Smooth muscle cell (in vitro differentiated cells): ENCODE measurements at regions not wholly inside any gene's neighbourhood (a gene's known extent, or its start where the extent isn't known, plus 50 kb on each side); places are given as distances from the start of the nearest gene placed in this dataset.

ENCODE experiments used
- DNase-seq: peaks from one replicate; lab custom pipeline; 2025; ENCODE audit not compliant: unreplicated experiment; lab: John Stamatoyannopoulos, UW
- H2AFZ ChIP-seq: fragments of 200-600 bp; sonication (generic); 2 replicates; pipeline ENCODE4 v1.6.0; 2016; ENCODE audit warnings: antibody characterized with exemption, low read depth, mild to moderate bottlenecking
- H3F3A ChIP-seq: fragments of 200-600 bp; sonication (generic); 2 replicates; pipeline ENCODE4 v1.6.0; 2017; ENCODE audit warnings: antibody characterized with exemption, low read depth
- H3K27ac ChIP-seq: fragments of 200-600 bp; sonication (generic); 2 replicates; pipeline ENCODE4 v1.5.1; 2016; ENCODE audit warnings: low read depth, mild to moderate bottlenecking
- H3K27me3 ChIP-seq: fragments of 200-600 bp; sonication (generic); 2 replicates; pipeline ENCODE4 v1.6.1; 2016; ENCODE audit warnings: low read depth, mild to moderate bottlenecking
- H3K36me3 ChIP-seq: fragments of 200-600 bp; sonication (generic); 2 replicates; pipeline ENCODE4 v1.5.1; 2016; ENCODE audit warnings: low read depth
- H3K4me1 ChIP-seq: fragments of 200-600 bp; sonication (generic); 2 replicates; pipeline ENCODE4 v1.5.1; 2016; ENCODE audit warnings: low read depth
- H3K4me2 ChIP-seq: fragments of 200-600 bp; sonication (generic); 2 replicates; pipeline ENCODE4 v1.6.0; 2016; ENCODE audit warnings: mild to moderate bottlenecking
- H3K4me3 ChIP-seq: fragments of 200-600 bp; sonication (generic); 2 replicates; pipeline ENCODE4 v1.5.1; 2016; ENCODE audit warnings: mild to moderate bottlenecking
- H3K79me2 ChIP-seq: fragments of 200-600 bp; sonication (generic); 2 replicates; pipeline ENCODE4 v1.6.0; 2016; ENCODE audit warnings: low read depth, mild to moderate bottlenecking
- H3K9ac ChIP-seq: fragments of 200-600 bp; sonication (generic); 2 replicates; pipeline ENCODE4 v1.6.0; 2016; ENCODE audit warnings: low read depth
- H3K9me3 ChIP-seq: fragments of 200-600 bp; sonication (generic); replicated peaks from 2 replicates; pipeline ENCODE4 v1.5.1; 2016; ENCODE audit warnings: low read depth
- H4K20me1 ChIP-seq: fragments of 200-600 bp; sonication (generic); 2 replicates; pipeline ENCODE4 v1.6.0; 2016; ENCODE audit warnings: low read depth
- WGBS: methylation state at CpG from one replicate; pipeline ENCODE4 v1.1.7; 2016; ENCODE audit warnings: low lambda C conversion rate; 5-methylcytosine and 5-hydroxymethylcytosine counted together
- TF ChIP-seq, protein P1 (sequence below): fragments of 200-600 bp; sonication (generic); IDR thresholded peaks from 2 replicates; pipeline ENCODE4 v1.5.1; 2017; ENCODE audit warnings: borderline replicate concordance, mild to moderate bottlenecking, antibody characterized with exemption; ENCODE audit not compliant: insufficient read depth, poor library complexity, severe bottlenecking

DNA sequence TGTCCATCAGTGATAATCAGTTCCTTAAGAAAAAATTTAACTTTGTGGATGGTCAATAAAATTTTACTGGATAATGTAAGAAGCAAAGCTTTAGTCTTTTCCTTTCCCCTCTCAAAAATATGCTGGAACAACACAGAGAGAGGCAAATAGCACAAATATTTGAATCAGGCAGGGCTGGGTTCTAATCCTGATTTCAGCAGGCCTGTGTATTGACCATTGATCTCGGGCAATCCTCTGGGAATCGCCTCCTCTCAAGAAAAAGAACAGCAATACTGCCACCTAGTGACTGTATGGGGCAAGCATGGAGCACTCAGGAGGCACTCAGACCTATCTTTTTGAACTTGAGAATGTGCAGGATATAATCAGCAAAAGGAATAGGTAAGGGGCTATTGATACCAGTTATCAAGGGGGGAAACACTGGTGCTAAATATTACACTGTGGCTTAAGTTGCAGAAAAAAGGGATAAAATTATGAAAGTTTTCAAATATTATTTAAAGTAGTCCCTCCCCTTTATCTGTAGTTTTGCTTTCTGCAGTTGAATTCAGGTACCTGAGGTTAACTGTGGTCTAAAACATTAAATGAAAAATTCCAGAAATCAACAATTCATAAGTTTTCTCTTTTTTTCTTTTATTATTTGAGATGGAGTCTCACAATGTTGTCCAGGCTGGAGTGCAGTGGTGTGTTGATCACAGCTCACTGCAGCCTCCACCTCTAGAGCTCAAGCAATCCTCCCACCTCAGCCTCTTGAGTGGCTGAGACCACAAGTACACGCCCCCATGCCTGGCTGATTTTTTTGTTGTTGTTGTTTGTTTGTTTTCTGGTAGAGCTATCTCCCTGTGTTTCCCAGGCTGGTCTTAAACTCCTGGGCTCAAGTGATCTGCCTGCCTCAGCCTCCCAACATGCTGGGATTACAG, 91.8 kb upstream of the NHSL1 start:
- 35% methylated on average over 3 of the region's 3 CpGs for WGBS
- Histone ChIP-seq H2AFZ (no peak overlapping the region), H3K9ac (no peak overlapping the region), H3K4me1 (peaks cover 13% of the 10 kb centered on the region), H3K4me3 (no peak overlapping the region), H3K27me3 (no peaks in the 10 kb centered on the region), H3K36me3 (no peaks in the 10 kb centered on the region), H4K20me1 (peaks cover 19% of the 10 kb centered on the region), H3K9me3 (no peaks in the 10 kb centered on the region), H3K27ac (no peak overlapping the region), H3K4me2 (no peak overlapping the region), H3K79me2 (peaks cover 31% of the 10 kb centered on the region), H3F3A (peaks cover 9% of the 10 kb centered on the region)
- TF ChIP-seq, protein P1, sequence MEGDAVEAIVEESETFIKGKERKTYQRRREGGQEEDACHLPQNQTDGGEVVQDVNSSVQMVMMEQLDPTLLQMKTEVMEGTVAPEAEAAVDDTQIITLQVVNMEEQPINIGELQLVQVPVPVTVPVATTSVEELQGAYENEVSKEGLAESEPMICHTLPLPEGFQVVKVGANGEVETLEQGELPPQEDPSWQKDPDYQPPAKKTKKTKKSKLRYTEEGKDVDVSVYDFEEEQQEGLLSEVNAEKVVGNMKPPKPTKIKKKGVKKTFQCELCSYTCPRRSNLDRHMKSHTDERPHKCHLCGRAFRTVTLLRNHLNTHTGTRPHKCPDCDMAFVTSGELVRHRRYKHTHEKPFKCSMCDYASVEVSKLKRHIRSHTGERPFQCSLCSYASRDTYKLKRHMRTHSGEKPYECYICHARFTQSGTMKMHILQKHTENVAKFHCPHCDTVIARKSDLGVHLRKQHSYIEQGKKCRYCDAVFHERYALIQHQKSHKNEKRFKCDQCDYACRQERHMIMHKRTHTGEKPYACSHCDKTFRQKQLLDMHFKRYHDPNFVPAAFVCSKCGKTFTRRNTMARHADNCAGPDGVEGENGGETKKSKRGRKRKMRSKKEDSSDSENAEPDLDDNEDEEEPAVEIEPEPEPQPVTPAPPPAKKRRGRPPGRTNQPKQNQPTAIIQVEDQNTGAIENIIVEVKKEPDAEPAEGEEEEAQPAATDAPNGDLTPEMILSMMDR = peak; percentile 72
- DNase-seq = no peak

DNA sequence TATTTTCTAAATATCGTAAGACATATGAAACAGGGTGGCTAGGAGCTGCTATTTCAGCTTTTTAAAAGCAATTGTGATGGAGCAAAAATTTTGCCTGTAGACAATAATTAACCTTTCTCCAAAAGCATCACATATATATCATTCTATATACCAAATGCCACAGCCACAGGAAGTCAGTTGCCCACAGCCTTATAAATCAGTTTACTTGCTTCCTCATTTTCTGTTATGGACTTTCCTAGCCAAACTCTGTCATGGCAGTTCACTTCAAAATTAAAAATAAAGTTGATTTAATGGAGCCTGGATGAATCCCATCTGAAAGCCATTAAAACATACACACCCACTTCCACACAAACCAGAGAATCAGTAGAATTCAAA, 93.4 kb upstream of the NHSL1 start:
- Histone ChIP-seq H3K27ac (peak overlapping the region; percentile 97), H2AFZ (peak overlapping the region; percentile 71), H3K79me2 (peaks cover 28% of the 10 kb centered on the region), H3K27me3 (no peaks in the 10 kb centered on the region), H3K9me3 (no peaks in the 10 kb centered on the region), H4K20me1 (peaks cover 12% of the 10 kb centered on the region), H3K4me3 (peak overlapping the region; percentile 31), H3K4me1 (peaks cover 13% of the 10 kb centered on the region), H3K36me3 (no peaks in the 10 kb centered on the region), H3K4me2 (peak overlapping the region; percentile 80), H3F3A (peaks cover 9% of the 10 kb centered on the region), H3K9ac (peak overlapping the region; percentile 60)
- TF ChIP-seq, protein P1 = no peak
- DNase-seq = no peak
- WGBS = 88% methylated on average over 1 of the region's 1 CpG

GRCh38 chr6:138593124-138593877, 94.0 kb upstream of the NHSL1 start:
- peak; percentile 4 for DNase-seq
- H2AFZ ChIP-seq = peak overlapping the region; percentile 71
- H3K27me3 ChIP-seq = no peaks in the 10 kb centered on the region
- H3K4me3 ChIP-seq = peak overlapping the region; percentile 31
- 7% methylated on average over 12 of the region's 12 CpGs for WGBS
- H3K4me1 ChIP-seq = peaks cover 13% of the 10 kb centered on the region
- TF ChIP-seq, protein P1 = no peak
- H3K27ac ChIP-seq = peak overlapping the region; percentile 97
- H4K20me1 ChIP-seq = peaks cover 8% of the 10 kb centered on the region
- H3K79me2 ChIP-seq = peaks cover 24% of the 10 kb centered on the region
- H3F3A ChIP-seq = peaks cover 9% of the 10 kb centered on the region
- no peaks in the 10 kb centered on the region for H3K36me3 ChIP-seq
- peak overlapping the region; percentile 80 for H3K4me2 ChIP-seq
- H3K9ac ChIP-seq = peak overlapping the region; percentile 89
- no peaks in the 10 kb centered on the region for H3K9me3 ChIP-seq
